ENCODE measurements at regions not wholly inside any gene's neighbourhood (a gene's known extent, or its start where the extent isn't known, plus 50 kb on each side); places are given as distances from the start of the nearest gene placed in this dataset.

- peak in 2 of 3 experiments; percentile 42 to 46 for DNase-seq
These were observed 91.8 kb upstream of the KLF7 start for GRCh38 chr2:207257251-207258250.

DNA sequence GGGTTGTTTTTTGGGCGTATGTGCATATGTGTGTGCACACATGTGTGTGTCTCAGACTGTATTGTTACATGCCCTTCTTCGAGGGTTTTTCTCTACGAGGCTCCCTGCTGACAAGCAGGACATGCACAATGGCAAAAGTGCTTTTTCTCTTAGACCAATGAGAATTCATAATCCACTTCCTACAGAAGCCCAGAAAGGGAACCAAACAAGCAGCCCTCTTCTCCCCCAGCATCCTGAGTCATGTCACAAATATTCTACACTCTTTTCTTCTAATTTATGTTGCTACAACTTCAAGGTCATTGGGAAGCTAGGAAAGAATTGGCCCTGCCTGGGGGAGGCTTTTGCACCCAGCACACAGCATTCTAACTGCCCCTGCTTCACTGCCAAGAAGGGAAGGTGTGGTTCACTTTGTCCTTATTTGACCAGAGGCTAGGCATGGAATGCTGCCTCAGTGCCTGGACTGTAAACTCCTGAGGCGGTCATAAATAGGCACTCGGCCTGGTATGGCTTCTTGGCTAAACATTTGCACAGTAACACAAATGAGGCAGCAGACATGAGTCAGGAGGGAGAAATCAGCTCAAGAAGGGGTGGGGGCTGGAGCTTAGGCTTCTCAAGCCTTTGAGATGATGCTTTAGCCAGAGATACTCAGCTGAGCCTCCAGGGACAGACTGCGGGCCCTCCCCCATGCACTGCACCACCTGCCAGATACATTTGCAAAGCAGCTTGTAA is 92.7 kb upstream of the KLF7 start:
- peak; percentile 15 to 71 (median 57) for DNase-seq

- no peak for DNase-seq
These were observed 94.3 kb upstream of the KLF7 start for GRCh38 chr2:207260021-207260420.

GRCh38 chr2:207260947-207261346 is 95.2 kb upstream of the KLF7 start:
- no peak for DNase-seq

GRCh38 chr2:207264310-207264709 is 98.6 kb upstream of the KLF7 start:
- DNase-seq = no peak

- no peak for DNase-seq
These were observed 99.6 kb upstream of the KLF7 start for GRCh38 chr2:207265332-207265731.

DNA sequence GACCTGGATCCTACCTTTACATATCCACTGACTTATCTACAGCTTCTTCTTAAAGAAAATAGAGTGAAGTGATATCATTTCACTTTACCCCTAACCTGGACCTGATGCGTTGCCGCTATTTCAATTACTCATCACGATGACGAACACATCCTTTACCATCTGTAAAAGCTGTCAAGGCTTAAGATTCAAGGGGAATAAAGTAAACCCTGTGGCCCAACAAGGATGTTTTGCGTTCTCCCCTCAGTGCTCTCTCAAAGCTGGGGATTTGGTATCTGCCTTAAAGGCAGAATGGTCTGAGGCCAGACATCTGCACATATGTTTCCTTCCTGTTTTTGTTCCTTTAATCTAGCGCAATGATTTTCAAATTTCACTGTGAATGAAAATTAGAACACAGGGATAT is 100.1 kb upstream of the KLF7 start:
- no peak for DNase-seq

DNA sequence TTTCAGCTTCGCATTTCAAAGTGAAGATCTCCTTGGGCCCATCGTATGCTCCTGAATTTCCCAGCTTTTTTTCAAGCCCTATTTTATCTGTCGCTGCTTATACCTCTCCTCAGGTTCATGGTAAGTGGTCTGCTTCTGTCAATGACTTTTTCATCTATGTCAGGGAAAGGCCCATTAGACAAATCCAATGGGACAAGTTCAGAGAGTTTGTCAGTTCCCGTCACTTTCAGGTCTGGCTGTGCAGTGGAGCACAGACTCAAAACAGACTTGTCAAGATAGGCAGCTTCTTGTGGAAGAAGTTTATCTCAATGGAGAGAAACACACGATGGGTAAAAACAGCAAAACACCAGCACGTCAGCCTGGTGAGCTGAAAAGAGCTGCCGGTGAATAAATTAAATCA is 100.9 kb upstream of the KLF7 start:
- DNase-seq = no peak

GRCh38 chr2:207269038-207269437 is 103.3 kb upstream of the KLF7 start:
- no peak for DNase-seq

DNA sequence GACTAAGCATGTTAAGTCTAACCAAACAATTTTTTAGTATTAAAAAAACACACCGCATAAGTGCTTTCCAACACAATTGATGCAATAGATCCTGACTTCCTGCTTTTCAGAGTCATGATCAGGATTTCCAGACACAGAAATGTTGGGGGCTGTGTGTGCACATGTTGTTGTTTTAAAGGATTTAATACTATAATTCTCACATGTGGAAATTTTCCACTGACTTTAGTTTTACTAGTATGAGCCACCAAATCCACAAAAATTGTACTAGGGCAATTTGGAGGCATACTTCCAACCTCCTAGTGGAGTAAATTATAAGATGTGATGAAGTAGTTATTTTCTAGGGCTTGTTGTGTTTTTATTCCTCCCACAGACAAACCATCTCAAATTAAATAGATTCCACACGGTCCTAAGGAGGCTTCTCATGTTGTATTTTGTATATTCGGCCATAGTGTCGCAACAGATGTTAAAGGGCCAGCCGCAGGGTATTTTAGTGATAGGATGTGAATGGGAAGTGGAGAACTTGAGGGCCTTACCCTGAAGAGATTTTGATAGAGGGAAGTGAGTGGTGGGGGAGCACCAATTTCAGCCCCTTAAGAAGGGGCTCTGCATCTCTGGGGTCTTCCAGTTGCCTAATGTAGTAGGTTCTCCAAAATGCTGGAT is 108.9 kb upstream of the KLF7 start:
- no peak for DNase-seq

DNA sequence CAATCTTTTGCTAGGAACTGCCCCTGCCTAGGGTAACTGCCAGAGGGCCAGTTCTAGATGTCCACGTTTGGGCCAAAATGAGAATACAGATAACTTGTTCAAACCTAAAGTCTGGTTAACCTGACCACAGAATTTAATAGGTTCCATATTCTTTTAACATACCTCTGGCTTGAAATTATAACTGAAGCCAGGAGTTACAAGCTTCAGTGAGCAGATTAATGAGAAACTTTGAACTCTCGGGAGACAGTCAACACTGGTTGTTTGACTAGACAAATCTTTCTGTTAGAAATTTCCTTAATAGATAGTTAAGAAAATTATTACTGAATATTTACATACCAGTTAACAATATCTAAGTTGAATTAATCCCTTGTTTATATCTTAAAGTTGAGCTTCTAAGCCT is 110.0 kb upstream of the KLF7 start:
- DNase-seq = no peak

DNA sequence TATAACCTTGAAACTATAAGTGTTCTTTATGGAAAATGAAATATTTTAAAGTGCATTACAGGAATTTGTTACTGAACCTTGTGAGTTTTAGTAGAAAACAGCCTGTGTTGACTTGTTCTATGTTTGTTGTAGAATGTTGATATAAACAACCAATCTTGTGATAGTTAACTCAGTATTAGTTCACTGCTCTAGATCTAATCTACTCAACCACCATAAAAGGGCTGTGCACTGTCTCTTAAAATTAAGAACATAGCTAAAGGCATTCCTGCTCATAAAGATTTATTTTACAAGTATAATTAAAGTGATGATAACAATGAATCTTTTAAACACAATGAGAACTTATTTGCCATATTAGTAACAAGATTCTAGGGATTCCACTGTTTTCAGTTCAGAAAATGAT is 110.5 kb upstream of the KLF7 start:
- DNase-seq = no peak

DNA sequence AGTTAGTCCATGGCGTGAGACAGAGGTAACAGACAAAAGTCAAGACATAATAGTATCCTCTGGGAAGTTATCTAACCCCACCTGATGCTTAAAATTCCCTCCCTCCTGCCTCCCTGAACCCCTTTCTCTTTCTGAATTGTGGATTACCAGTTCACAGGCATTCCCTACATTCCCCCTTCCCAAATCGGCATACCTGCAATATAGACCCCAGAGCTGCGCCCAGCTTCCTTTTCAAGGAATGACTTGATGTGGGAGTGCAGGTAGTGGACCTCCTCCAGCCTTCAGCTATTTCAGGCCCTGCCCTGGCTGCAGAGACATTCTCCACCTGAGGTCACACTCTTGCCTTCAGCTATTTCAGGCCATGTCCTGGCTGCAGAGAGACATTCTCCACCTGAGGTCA is 111.1 kb upstream of the KLF7 start:
- DNase-seq = no peak

- DNase-seq = no peak
These were observed 113.8 kb upstream of the KLF7 start for GRCh38 chr2:207279520-207279919.

GRCh38 chr2:207281436-207281835 is 115.7 kb upstream of the KLF7 start:
- DNase-seq = no peak

DNA sequence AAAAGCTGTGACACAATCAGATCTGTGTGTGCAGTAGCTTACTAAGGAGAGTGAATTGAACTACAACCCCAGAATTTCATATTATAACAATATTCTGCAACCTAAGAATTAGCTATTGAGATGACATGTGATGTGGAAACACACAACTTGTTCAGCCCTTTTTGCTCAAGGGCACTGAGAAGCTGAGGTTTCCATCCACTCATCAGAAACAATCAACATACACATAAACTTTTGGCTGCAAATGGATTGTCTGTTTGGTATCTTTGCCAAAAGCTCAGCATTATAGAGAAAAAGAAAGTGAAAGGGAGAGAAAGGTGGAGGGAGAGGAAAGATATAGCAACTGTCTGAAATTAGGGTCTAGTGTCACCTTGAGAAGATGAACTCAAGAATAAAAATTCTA is 117.2 kb upstream of the KLF7 start:
- no peak for DNase-seq

- DNase-seq = no peak
These were observed 117.6 kb upstream of the KLF7 start for GRCh38 chr2:207283356-207283755.

DNA sequence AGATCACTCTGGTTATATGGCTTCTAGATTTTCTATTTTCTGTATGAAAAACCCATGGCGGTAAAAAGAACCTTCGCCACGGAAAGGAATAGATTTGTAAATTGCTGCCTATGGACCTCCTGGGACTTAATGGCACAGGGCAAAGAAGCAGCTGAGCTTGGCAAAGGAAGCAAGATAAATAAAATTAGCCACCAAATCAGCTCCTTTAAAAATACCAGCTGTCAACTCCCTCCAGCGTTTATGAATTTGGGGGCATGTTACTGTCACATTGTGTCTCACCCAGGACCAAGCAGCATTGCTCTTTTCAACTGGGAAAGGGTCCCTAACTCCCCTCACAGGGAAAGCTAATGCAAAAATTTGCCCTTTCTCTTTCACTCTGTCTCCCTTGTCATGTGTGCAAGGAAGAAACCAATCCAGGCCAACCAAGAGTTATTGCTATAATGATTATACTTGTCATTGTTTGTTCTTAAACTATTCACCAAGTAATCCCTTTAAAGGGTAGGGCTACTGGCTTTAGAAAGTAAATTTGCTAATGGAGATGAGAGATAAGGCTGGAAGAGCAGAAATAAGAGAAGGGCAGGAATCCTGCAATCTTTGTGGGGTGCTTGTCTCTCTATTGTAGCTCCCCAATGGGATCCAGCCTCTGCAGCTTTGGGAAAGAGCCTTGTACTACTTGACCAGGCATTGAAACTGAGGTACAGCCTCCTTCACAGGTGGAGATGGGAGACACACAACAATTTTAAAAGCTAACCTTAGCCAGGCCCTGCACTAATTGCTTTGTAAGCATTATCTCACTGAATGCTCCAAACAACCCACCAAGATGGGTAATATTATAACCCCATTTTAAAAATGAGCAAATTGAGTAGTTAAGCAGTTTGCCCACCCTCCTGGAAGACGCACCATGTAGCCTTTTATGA is 119.1 kb upstream of the KLF7 start:
- DNase-seq = peak in 1 of 3 experiments; percentile 34

- peak in 1 of 3 experiments; percentile 13 for DNase-seq
These were observed 119.7 kb upstream of the KLF7 start for GRCh38 chr2:207285473-207285815.

DNA sequence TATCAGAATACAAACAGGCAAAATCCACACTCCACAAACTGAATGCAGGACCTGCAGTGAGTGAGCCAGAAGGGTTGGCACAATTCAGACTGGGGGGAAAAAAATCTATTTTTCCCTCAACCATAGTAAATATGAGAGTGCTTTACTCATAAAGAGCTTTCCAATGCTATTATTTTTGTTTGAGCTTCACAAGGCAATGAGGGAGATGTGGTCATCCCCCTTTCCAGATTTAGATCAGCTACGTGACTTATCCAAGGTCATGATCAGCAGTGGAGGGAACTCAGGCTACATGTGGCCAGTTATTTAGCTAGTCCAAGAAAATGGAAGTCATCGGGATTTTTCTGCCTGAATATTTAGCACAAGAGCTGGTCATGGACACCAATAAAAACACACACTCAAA is 120.4 kb upstream of the KLF7 start:
- no peak for DNase-seq

- peak in 1 of 3 experiments; percentile 57 for DNase-seq
These were observed 122.9 kb upstream of the KLF7 start for GRCh38 chr2:207288628-207289027.

DNA sequence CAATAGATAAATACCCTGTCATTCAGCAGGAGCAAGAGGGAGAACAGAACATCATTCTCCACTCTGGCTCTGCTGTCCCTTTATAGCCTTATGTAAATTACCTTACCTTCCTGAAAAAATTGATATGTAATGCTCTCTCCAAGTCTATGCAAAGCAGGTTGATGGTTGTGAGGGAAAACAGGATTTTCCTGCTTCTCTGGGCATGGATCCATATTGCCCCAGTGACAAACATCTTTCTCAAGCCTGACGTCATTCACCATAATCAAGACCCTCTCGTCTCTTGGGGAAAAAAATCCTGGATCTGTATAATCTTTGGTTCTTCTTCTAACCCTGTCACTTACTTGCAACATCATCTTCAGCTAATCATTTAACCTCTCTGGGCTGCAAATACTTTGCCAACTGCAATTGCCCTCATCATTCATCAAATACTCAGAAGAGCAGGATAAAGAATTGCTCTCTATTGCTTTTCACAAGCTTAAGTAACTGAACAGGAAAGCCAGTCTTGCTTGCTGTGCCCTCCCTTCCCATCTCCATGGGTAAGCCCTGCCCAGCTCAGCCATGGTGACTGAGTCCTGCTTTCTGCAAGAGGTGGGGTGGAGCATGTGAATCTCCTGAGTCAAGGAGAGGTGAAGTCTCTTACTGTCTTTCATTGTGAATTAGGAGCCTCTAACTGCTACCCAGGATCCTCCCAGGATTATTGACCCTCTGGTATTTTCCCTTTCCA is 123.7 kb upstream of the KLF7 start:
- DNase-seq = peak in 1 of 3 experiments; percentile 24

Measured in NCI-H1417 (cell line).